ENCODE measurements at regions not wholly inside any gene's neighbourhood (a gene's known extent, or its start where the extent isn't known, plus 50 kb on each side); places are given as distances from the start of the nearest gene placed in this dataset.

- TF ChIP-seq CTCF (IDR thresholded peaks at IDR 0.05) (no peak), POLR2A (IDR thresholded peaks at IDR 0.05) (no peak)
These were observed 260.4 kb downstream of the MEIS1 start for GRCh38 chr2:66695226-66695735.

Data from Peyer's patch (tissue), 4 donors.